ENCODE measurements at regions not wholly inside any gene's neighbourhood (a gene's known extent, or its start where the extent isn't known, plus 50 kb on each side); places are given as distances from the start of the nearest gene placed in this dataset.

- Histone ChIP-seq H3K27me3 (no peaks in the 10 kb centered on the region), H3K4me1 (ENCODE audit: low read depth) (no peaks in the 10 kb centered on the region), H3K36me3 (no peaks in the 10 kb centered on the region), H3K4me3 (no peak overlapping the region), H3K9me3 (ENCODE audit: low read depth) (no peaks in the 10 kb centered on the region), H3K27ac (no peak overlapping the region)
- TF ChIP-seq, protein P1, sequence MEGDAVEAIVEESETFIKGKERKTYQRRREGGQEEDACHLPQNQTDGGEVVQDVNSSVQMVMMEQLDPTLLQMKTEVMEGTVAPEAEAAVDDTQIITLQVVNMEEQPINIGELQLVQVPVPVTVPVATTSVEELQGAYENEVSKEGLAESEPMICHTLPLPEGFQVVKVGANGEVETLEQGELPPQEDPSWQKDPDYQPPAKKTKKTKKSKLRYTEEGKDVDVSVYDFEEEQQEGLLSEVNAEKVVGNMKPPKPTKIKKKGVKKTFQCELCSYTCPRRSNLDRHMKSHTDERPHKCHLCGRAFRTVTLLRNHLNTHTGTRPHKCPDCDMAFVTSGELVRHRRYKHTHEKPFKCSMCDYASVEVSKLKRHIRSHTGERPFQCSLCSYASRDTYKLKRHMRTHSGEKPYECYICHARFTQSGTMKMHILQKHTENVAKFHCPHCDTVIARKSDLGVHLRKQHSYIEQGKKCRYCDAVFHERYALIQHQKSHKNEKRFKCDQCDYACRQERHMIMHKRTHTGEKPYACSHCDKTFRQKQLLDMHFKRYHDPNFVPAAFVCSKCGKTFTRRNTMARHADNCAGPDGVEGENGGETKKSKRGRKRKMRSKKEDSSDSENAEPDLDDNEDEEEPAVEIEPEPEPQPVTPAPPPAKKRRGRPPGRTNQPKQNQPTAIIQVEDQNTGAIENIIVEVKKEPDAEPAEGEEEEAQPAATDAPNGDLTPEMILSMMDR (IDR thresholded peaks at IDR 0.05; ENCODE audit: low read depth, low read length), result no peak
- DNase-seq (ENCODE audit: low read depth in 1 of 2, low spot score in 1 of 2), result no peak
These were observed 131.3 kb downstream of the C11orf87 start for GRCh38 chr11:109553284-109553683.

- Histone ChIP-seq H3K4me1 (ENCODE audit: low read depth) (no peaks in the 10 kb centered on the region), H3K9me3 (ENCODE audit: low read depth) (no peaks in the 10 kb centered on the region), H3K27me3 (no peaks in the 10 kb centered on the region), H3K4me3 (no peak overlapping the region), H3K27ac (no peak overlapping the region), H3K36me3 (no peaks in the 10 kb centered on the region)
- TF ChIP-seq, protein P1 (IDR thresholded peaks at IDR 0.05; ENCODE audit: low read depth, low read length), result no peak
- no peak for DNase-seq (ENCODE audit: low read depth in 1 of 2, low spot score in 1 of 2)
These were observed 133.0 kb downstream of the C11orf87 start for GRCh38 chr11:109554951-109555350.

- no peak for DNase-seq (ENCODE audit: low read depth in 1 of 2, low spot score in 1 of 2)
- no peaks in the 10 kb centered on the region for H3K4me1 ChIP-seq (ENCODE audit: low read depth)
- TF ChIP-seq, protein P1 (IDR thresholded peaks at IDR 0.05; ENCODE audit: low read depth, low read length), result no peak
- no peaks in the 10 kb centered on the region for H3K9me3 ChIP-seq (ENCODE audit: low read depth)
- H3K27ac ChIP-seq, result no peak overlapping the region
- H3K27me3 ChIP-seq, result no peaks in the 10 kb centered on the region
- H3K4me3 ChIP-seq, result no peak overlapping the region
- H3K36me3 ChIP-seq, result no peaks in the 10 kb centered on the region
These were observed 142.3 kb downstream of the C11orf87 start for GRCh38 chr11:109564241-109564640.

GRCh38 chr11:109582470-109582869 lies 160.5 kb downstream of the C11orf87 start:
- H3K27ac ChIP-seq, result no peak overlapping the region
- no peak overlapping the region for H3K4me3 ChIP-seq
- DNase-seq (ENCODE audit: low read depth in 1 of 2, low spot score in 1 of 2), result no peak
- TF ChIP-seq, protein P1 (IDR thresholded peaks at IDR 0.05; ENCODE audit: low read depth, low read length), result no peak
- no peaks in the 10 kb centered on the region for H3K9me3 ChIP-seq (ENCODE audit: low read depth)
- no peaks in the 10 kb centered on the region for H3K27me3 ChIP-seq
- H3K36me3 ChIP-seq, result no peaks in the 10 kb centered on the region
- H3K4me1 ChIP-seq (ENCODE audit: low read depth), result no peaks in the 10 kb centered on the region

- TF ChIP-seq, protein P1 (IDR thresholded peaks at IDR 0.05; ENCODE audit: low read depth, low read length), result no peak
- no peak overlapping the region for H3K4me3 ChIP-seq
- no peak overlapping the region for H3K27ac ChIP-seq
- no peaks in the 10 kb centered on the region for H3K9me3 ChIP-seq (ENCODE audit: low read depth)
- H3K4me1 ChIP-seq (ENCODE audit: low read depth), result no peaks in the 10 kb centered on the region
- no peak for DNase-seq (ENCODE audit: low read depth in 1 of 2, low spot score in 1 of 2)
- no peaks in the 10 kb centered on the region for H3K36me3 ChIP-seq
- H3K27me3 ChIP-seq, result no peaks in the 10 kb centered on the region
These were observed 162.3 kb downstream of the C11orf87 start for GRCh38 chr11:109584001-109584972.
